ENCODE measurements at regions not wholly inside any gene's neighbourhood (a gene's known extent, or its start where the extent isn't known, plus 50 kb on each side); places are given as distances from the start of the nearest gene placed in this dataset.

- DNase-seq, result no peak
These were observed 255.3 kb downstream of the LY86 start for GRCh38 chr6:6843777-6844176.

GRCh38 chr6:6844530-6844929 is 256.0 kb downstream of the LY86 start:
- DNase-seq, result no peak

GRCh38 chr6:6845603-6846002 is 257.1 kb downstream of the LY86 start:
- no peak for DNase-seq

GRCh38 chr6:6847591-6847990 is 259.1 kb downstream of the LY86 start:
- DNase-seq, result no peak

- peak; percentile 13 for DNase-seq
These were observed 256.5 kb upstream of the RREB1 start for GRCh38 chr6:6851059-6851948.

- no peak for DNase-seq
These were observed 255.9 kb upstream of the RREB1 start for GRCh38 chr6:6851949-6852261.

GRCh38 chr6:6856538-6857523 is 250.9 kb upstream of the RREB1 start:
- DNase-seq, result peak; percentile 71

GRCh38 chr6:6857528-6857927 is 250.2 kb upstream of the RREB1 start:
- DNase-seq, result no peak

GRCh38 chr6:6858533-6858982 is 249.2 kb upstream of the RREB1 start:
- no peak for DNase-seq

GRCh38 chr6:6859105-6859504 is 248.7 kb upstream of the RREB1 start:
- no peak for DNase-seq

- no peak for DNase-seq
These were observed 248.0 kb upstream of the RREB1 start for GRCh38 chr6:6859722-6860121.

- no peak for DNase-seq
These were observed 246.9 kb upstream of the RREB1 start for GRCh38 chr6:6860863-6861262.

- DNase-seq, result no peak
These were observed 246.3 kb upstream of the RREB1 start for GRCh38 chr6:6861351-6861894.

GRCh38 chr6:6861995-6862394 is 245.8 kb upstream of the RREB1 start:
- DNase-seq, result no peak

- DNase-seq, result no peak
These were observed 243.7 kb upstream of the RREB1 start for GRCh38 chr6:6863970-6864639.

- DNase-seq, result no peak
These were observed 242.2 kb upstream of the RREB1 start for GRCh38 chr6:6865611-6866010.

- no peak for DNase-seq
These were observed 240.9 kb upstream of the RREB1 start for GRCh38 chr6:6866656-6867403.

- no peak for DNase-seq
These were observed 240.4 kb upstream of the RREB1 start for GRCh38 chr6:6867404-6867799.

- DNase-seq, result no peak
These were observed 238.7 kb upstream of the RREB1 start for GRCh38 chr6:6869094-6869493.

- no peak for DNase-seq
These were observed 236.8 kb upstream of the RREB1 start for GRCh38 chr6:6870921-6871320.

- no peak for DNase-seq
These were observed 235.1 kb upstream of the RREB1 start for GRCh38 chr6:6872459-6873344.

All from activated CD4-positive, alpha-beta T cell treated with anti-CD3 and anti-CD28 coated beads, Interleukin-2, Interleukin-6, amounts not matched to agents 100 ng/mL and 50 ng/mL, durations not matched to agents 16 hours and 8 hours (primary cell).